EL (cell line): ENCODE measurements at regions not wholly inside any gene's neighbourhood (a gene's known extent, or its start where the extent isn't known, plus 50 kb on each side); places are given as distances from the start of the nearest gene placed in this dataset.
"Not testable (repeated sequence)": the region's sequence is repeated elsewhere in the genome, so short reads cannot be mapped to it uniquely, and the experiment has no call there.

ENCODE experiments used
- DNase-seq: peaks from one replicate; pipeline ENCODE4 v3.0.0-alpha.2; 2016

DNA sequence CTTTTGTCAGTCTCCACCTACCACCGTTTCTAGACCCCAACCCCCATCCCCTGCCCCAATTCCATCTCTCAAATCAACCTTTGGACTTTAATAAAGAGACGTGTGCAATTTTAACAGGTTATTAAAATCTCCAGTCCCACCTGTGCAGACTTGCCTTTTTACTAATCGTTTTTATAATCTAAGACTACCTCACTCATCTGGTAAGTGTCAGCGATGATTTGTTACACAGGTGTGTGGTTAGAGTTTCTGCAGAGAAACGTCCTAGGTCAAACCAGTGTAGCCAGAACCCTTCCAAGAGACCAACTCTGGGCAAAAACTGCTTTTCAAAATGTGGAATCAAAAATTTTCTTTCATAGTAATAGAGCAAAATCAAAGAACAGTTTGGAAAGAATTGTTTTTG, 60.4 kb upstream of the PELI2 start:
- no peak for DNase-seq

DNA sequence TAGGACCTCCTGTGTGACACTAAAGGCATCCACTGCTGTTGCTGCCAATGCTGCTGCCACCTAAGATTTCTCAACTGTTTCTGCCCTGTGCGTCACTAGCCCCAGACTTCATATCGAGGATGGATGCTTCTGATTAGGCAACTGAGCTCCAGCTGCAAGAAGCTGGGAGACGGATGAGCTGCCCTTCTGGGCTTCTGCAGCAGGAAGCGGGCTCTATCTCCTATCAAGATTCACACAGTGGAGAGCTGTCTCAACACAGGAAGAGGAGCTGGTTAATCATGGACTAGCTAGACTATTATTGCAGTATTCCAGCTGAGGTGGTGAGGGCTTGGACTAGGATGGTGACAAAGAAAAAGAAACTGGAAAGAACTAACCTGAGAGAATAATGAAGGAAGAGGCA, 59.2 kb upstream of the PELI2 start:
- DNase-seq, result no peak

DNA sequence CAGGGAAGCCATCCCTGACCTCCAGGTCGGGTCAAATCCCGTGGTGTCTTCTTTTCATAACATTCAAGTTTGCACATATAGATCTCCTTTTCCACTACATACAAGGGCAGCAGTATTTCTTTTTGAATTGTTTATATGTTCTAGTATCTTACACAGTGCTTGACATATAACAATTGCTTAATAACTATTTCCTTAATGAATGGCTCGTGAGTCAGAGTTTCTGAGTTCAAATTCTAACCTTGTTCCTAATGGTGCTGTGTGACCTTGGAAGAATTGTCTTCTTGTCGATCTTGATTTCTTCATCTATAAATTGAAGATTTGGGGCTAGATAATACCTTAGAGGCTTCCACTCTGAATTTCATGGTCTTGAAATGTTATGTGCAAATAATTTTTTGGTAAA, 57.2 kb upstream of the PELI2 start:
- no peak for DNase-seq

DNA sequence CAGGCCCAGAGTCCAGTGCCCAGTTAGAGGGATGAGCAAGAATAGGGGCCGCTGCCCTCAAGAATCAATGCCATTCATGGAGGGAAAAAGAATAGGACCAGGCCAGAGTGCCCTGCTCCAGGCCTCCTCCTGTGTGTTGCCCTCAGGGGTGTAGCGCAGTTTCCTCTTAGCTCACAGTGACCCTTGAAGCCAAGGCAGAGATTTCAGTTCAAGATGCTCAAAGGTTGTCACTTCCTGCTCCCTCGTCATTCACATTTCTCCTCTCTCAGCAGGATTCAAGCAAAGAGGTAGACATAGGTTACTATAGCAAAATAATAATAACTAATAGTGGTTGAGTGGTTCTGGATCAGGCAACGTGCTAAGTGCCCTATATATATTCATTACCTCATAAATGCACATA, 55.1 kb upstream of the PELI2 start:
- no peak for DNase-seq

DNA sequence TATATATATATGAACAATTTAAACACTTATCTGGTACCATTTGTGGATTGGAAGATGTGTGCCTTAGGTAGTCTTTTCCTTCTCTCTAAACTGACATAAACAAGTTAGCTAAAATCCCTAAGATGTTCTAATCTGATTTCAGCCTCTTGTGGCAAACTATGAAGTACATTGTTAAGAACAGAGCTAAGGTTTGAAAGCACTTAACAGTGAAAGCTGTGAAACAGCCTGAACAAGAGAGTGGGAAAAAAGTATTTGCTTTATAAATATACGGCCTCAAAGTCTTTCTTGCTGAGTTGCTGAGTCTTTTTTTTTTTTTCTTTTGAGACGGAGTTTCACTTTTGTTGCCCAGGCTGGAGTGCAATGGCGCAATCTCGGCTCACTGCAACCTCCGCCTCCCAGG, 53.7 kb upstream of the PELI2 start:
- DNase-seq, result no peak

DNA sequence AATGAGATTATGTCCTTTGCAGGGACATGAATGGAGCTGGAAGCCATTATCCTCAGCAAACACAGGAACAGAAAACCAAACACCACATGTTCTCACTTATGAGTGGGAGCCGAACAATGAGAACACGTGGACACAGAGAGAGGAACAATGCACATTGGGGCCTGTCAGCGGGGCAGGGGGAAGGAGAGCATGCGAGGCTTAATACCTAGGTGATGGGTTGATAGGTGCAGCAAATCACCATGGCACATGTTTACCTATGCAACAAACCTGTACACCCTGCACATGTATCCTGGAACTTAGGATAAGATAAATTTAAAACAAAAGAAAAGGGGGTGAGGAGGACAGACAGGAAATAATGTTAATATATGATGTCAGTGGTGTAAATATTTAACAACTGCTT, 53.0 kb upstream of the PELI2 start:
- DNase-seq, result not testable (repeated sequence)

DNA sequence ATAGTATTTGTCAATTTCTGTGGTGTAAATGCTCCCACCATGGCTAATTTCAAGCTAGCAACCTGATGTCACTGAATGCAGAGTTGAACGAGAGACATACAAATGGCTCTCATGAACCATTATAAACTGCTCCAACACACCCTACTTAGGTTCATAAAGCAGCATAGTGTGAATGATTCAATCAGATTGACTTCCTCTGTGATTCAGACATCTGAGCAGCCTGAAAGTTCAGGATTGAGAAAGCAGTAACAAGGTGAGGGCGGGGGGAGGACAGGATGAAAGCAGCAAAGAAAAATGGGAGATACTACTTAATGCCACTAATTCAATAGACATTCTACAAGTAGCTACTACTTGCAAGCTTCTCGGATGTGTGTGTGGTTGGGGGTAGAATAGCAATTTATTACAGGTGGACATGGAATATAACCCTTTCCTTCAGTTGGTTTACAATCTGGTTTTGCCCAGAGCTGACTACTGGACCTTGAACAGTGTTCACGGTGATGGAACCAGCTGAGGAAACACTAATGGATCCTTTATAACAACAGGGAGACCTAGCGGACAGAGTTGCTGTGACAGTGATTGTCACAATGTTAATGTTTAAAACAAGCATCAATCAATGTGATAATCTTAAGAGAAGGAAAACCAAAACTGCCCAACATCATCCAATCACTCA, 52.5 kb upstream of the PELI2 start:
- no peak for DNase-seq
